Neural crest cell (in vitro differentiated cells): ENCODE measurements at regions not wholly inside any gene's neighbourhood (a gene's known extent, or its start where the extent isn't known, plus 50 kb on each side); places are given as distances from the start of the nearest gene placed in this dataset.

Experiments
- DNase-seq: peaks from one replicate; pipeline ENCODE4 v3.0.0; 2021; ENCODE audit warnings: low read depth, mixed read lengths, low spot score
- H3K27ac Mint-ChIP-seq: one replicate; pipeline ENCODE4 v1.8.0; 2021; ENCODE audit warnings: mild to moderate bottlenecking, mixed read lengths; ENCODE audit not compliant: unreplicated experiment
- H3K27me3 Mint-ChIP-seq: 2 replicates; pipeline ENCODE4 v1.8.0; 2021; ENCODE audit warnings: low read depth, mild to moderate bottlenecking, mixed read lengths
- H3K36me3 Mint-ChIP-seq: 2 replicates; pipeline ENCODE4 v1.8.0; 2021; ENCODE audit warnings: low read depth, mild to moderate bottlenecking, mixed read lengths
- H3K4me1 Mint-ChIP-seq: 2 replicates; pipeline ENCODE4 v1.8.0; 2021; ENCODE audit warnings: mixed read lengths
- H3K4me3 Mint-ChIP-seq: one replicate; pipeline ENCODE4 v1.8.0; 2021; ENCODE audit warnings: mild to moderate bottlenecking, mixed read lengths
- H3K9me3 Mint-ChIP-seq: 2 replicates; pipeline ENCODE4 v1.8.0; 2021; ENCODE audit warnings: mixed read lengths
- TF ChIP-seq, protein P1 (sequence below): fragments of 200-600 bp; sonication (generic); conservative IDR thresholded peaks from 2 replicates; pipeline ENCODE4 v1.5.0; 2021; ENCODE audit warnings: antibody characterized with exemption, mild to moderate bottlenecking

GRCh38 chr12:105835580-105836241, 303.0 kb downstream of the NUAK1 start:
- no peak overlapping the region for H3K27ac Mint-ChIP-seq
- DNase-seq, result no peak
- H3K36me3 Mint-ChIP-seq, result no peaks in the 10 kb centered on the region
- no peak overlapping the region for H3K4me3 Mint-ChIP-seq
- H3K4me1 Mint-ChIP-seq, result peaks cover 11% of the 10 kb centered on the region
- peaks cover 5% of the 10 kb centered on the region for H3K9me3 Mint-ChIP-seq
- TF ChIP-seq, protein P1, sequence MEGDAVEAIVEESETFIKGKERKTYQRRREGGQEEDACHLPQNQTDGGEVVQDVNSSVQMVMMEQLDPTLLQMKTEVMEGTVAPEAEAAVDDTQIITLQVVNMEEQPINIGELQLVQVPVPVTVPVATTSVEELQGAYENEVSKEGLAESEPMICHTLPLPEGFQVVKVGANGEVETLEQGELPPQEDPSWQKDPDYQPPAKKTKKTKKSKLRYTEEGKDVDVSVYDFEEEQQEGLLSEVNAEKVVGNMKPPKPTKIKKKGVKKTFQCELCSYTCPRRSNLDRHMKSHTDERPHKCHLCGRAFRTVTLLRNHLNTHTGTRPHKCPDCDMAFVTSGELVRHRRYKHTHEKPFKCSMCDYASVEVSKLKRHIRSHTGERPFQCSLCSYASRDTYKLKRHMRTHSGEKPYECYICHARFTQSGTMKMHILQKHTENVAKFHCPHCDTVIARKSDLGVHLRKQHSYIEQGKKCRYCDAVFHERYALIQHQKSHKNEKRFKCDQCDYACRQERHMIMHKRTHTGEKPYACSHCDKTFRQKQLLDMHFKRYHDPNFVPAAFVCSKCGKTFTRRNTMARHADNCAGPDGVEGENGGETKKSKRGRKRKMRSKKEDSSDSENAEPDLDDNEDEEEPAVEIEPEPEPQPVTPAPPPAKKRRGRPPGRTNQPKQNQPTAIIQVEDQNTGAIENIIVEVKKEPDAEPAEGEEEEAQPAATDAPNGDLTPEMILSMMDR, result no peak
- H3K27me3 Mint-ChIP-seq, result no peaks in the 10 kb centered on the region

DNA sequence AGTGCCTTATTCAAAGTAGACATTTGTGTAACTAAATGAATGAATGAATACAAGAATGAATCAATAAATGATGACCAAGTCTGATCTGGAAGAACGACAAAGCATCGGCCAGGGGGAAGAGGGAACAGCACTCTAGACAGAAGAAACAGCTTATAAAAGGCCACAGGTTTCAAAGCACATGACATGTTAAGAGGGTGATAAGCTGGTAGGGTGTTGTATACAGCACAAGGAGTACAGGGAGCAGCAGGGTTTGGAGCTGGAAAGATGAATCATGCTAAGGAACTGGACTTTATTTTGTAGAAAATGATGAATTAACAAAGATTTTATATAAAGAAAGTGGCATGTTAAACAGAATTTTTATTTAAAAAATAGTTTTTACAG, 302.5 kb downstream of the NUAK1 start:
- TF ChIP-seq, protein P1, result no peak
- H3K9me3 Mint-ChIP-seq, result peaks cover 7% of the 10 kb centered on the region
- no peak for DNase-seq
- no peaks in the 10 kb centered on the region for H3K36me3 Mint-ChIP-seq
- no peak overlapping the region for H3K4me3 Mint-ChIP-seq
- peaks cover 14% of the 10 kb centered on the region for H3K4me1 Mint-ChIP-seq
- H3K27me3 Mint-ChIP-seq, result no peaks in the 10 kb centered on the region
- no peak overlapping the region for H3K27ac Mint-ChIP-seq

GRCh38 chr12:105839629-105840127, 299.1 kb downstream of the NUAK1 start:
- no peaks in the 10 kb centered on the region for H3K36me3 Mint-ChIP-seq
- peaks cover 16% of the 10 kb centered on the region for H3K4me1 Mint-ChIP-seq
- H3K4me3 Mint-ChIP-seq, result no peak overlapping the region
- H3K9me3 Mint-ChIP-seq, result peaks cover 7% of the 10 kb centered on the region
- no peak for DNase-seq
- no peak overlapping the region for H3K27ac Mint-ChIP-seq
- H3K27me3 Mint-ChIP-seq, result no peaks in the 10 kb centered on the region
- TF ChIP-seq, protein P1, result no peak

GRCh38 chr12:105840384-105840783, 298.4 kb downstream of the NUAK1 start:
- DNase-seq, result no peak
- Mint-ChIP-seq H3K36me3 (no peaks in the 10 kb centered on the region), H3K9me3 (peaks cover 5% of the 10 kb centered on the region), H3K27me3 (no peaks in the 10 kb centered on the region), H3K27ac (no peak overlapping the region), H3K4me3 (no peak overlapping the region), H3K4me1 (peaks cover 17% of the 10 kb centered on the region)
- TF ChIP-seq, protein P1, result no peak

- Mint-ChIP-seq H3K9me3 (peaks cover 13% of the 10 kb centered on the region), H3K27me3 (no peaks in the 10 kb centered on the region), H3K4me3 (no peak overlapping the region), H3K27ac (no peak overlapping the region), H3K36me3 (peaks cover 4% of the 10 kb centered on the region), H3K4me1 (peaks cover 17% of the 10 kb centered on the region)
- TF ChIP-seq, protein P1, result no peak
- DNase-seq, result no peak
Observed at GRCh38 chr12:105841840-105842239, 296.9 kb downstream of the NUAK1 start.
